ENCODE measurements at regions not wholly inside any gene's neighbourhood (a gene's known extent, or its start where the extent isn't known, plus 50 kb on each side); places are given as distances from the start of the nearest gene placed in this dataset.

GRCh38 chr5:25881318-25882036 is 1156.9 kb downstream of the CDH9 start:
- no peaks in the 10 kb centered on the region for H3K36me3 Mint-ChIP-seq (ENCODE audit: low read depth)
- H3K27ac Mint-ChIP-seq = no peak overlapping the region
- H3K27me3 Mint-ChIP-seq (ENCODE audit: low read depth) = no peaks in the 10 kb centered on the region
- no peaks in the 10 kb centered on the region for H3K4me1 Mint-ChIP-seq (ENCODE audit: low read depth)
- intact Hi-C loops (cut with micrococcal nuclease) = no loop called here
- CTCF ChIA-PET = no interaction called here
- peaks cover 16% of the 10 kb centered on the region for H3K9me3 Mint-ChIP-seq
- DNase-seq = no peak
- no peak overlapping the region for H3K4me3 Mint-ChIP-seq

- H3K9me3 Mint-ChIP-seq = peaks cover 16% of the 10 kb centered on the region
- H3K4me1 Mint-ChIP-seq (ENCODE audit: low read depth) = no peaks in the 10 kb centered on the region
- no peak overlapping the region for H3K27ac Mint-ChIP-seq
- H3K36me3 Mint-ChIP-seq (ENCODE audit: low read depth) = no peaks in the 10 kb centered on the region
- intact Hi-C loops (cut with micrococcal nuclease) = no loop called here
- no peaks in the 10 kb centered on the region for H3K27me3 Mint-ChIP-seq (ENCODE audit: low read depth)
- no peak overlapping the region for H3K4me3 Mint-ChIP-seq
- DNase-seq = no peak
- CTCF ChIA-PET = interaction anchor here (0.5 kb wide), 1 partner anchor 198 kb away, joined by 3 read pairs; no protein-coding TSS in a partner anchor
These were observed 1174.6 kb downstream of the CDH9 start for GRCh38 chr5:25863811-25864210.

GRCh38 chr5:25862276-25862675 is 1176.1 kb downstream of the CDH9 start:
- Mint-ChIP-seq H3K36me3 (ENCODE audit: low read depth) (no peaks in the 10 kb centered on the region), H3K4me1 (ENCODE audit: low read depth) (no peaks in the 10 kb centered on the region), H3K27ac (no peak overlapping the region), H3K27me3 (ENCODE audit: low read depth) (no peaks in the 10 kb centered on the region), H3K4me3 (no peak overlapping the region), H3K9me3 (peaks cover 16% of the 10 kb centered on the region)
- CTCF ChIA-PET = no interaction called here
- intact Hi-C loops (cut with micrococcal nuclease) = no loop called here
- peak; percentile 6 for DNase-seq

GRCh38 chr5:25858019-25858418 is 1180.4 kb downstream of the CDH9 start:
- Mint-ChIP-seq H3K27me3 (ENCODE audit: low read depth) (no peaks in the 10 kb centered on the region), H3K4me3 (no peak overlapping the region), H3K27ac (no peak overlapping the region), H3K36me3 (ENCODE audit: low read depth) (no peaks in the 10 kb centered on the region), H3K4me1 (ENCODE audit: low read depth) (no peaks in the 10 kb centered on the region), H3K9me3 (peaks cover 17% of the 10 kb centered on the region)
- CTCF ChIA-PET = no interaction called here
- intact Hi-C loops (cut with micrococcal nuclease) = no loop called here
- DNase-seq = no peak

- intact Hi-C loops (cut with micrococcal nuclease) = no loop called here
- no peaks in the 10 kb centered on the region for H3K36me3 Mint-ChIP-seq (ENCODE audit: low read depth)
- H3K4me1 Mint-ChIP-seq (ENCODE audit: low read depth) = no peaks in the 10 kb centered on the region
- H3K27me3 Mint-ChIP-seq (ENCODE audit: low read depth) = no peaks in the 10 kb centered on the region
- H3K4me3 Mint-ChIP-seq = no peak overlapping the region
- H3K27ac Mint-ChIP-seq = no peak overlapping the region
- DNase-seq = no peak
- CTCF ChIA-PET = no interaction called here
- H3K9me3 Mint-ChIP-seq = peaks cover 9% of the 10 kb centered on the region
These were observed 1187.1 kb downstream of the CDH9 start for GRCh38 chr5:25851301-25851700.

- intact Hi-C loops (cut with micrococcal nuclease) = no loop called here
- CTCF ChIA-PET = interaction anchor here (0.6 kb wide), 1 partner anchor 656 kb away, joined by 4 read pairs; no protein-coding TSS in a partner anchor
- Mint-ChIP-seq H3K36me3 (ENCODE audit: low read depth) (no peaks in the 10 kb centered on the region), H3K27me3 (ENCODE audit: low read depth) (no peaks in the 10 kb centered on the region), H3K4me1 (ENCODE audit: low read depth) (no peaks in the 10 kb centered on the region), H3K4me3 (no peak overlapping the region), H3K27ac (no peak overlapping the region), H3K9me3 (peaks cover 8% of the 10 kb centered on the region)
- no peak for DNase-seq
These were observed 1187.8 kb downstream of the CDH9 start for GRCh38 chr5:25850581-25850980.

GRCh38 chr5:25849270-25849669 is 1189.1 kb downstream of the CDH9 start:
- no peaks in the 10 kb centered on the region for H3K36me3 Mint-ChIP-seq (ENCODE audit: low read depth)
- intact Hi-C loops (cut with micrococcal nuclease) = no loop called here

GRCh38 chr5:25823330-25823873 is 1178.6 kb upstream of the CDH10 start:
- Mint-ChIP-seq H3K36me3 (ENCODE audit: low read depth) (no peaks in the 10 kb centered on the region), H3K27ac (no peak overlapping the region), H3K27me3 (ENCODE audit: low read depth) (no peaks in the 10 kb centered on the region), H3K9me3 (peaks cover 5% of the 10 kb centered on the region), H3K4me3 (no peak overlapping the region), H3K4me1 (ENCODE audit: low read depth) (no peaks in the 10 kb centered on the region)
- no peak for DNase-seq
- intact Hi-C loops (cut with micrococcal nuclease) = no loop called here
- CTCF ChIA-PET = no interaction called here

More at GRCh38 chr5:25849270-25849669, 1189.1 kb downstream of the CDH9 start:
- CTCF ChIA-PET = no interaction called here
- DNase-seq = no peak
- H3K4me3 Mint-ChIP-seq = no peak overlapping the region
- peaks cover 8% of the 10 kb centered on the region for H3K9me3 Mint-ChIP-seq
- no peaks in the 10 kb centered on the region for H3K4me1 Mint-ChIP-seq (ENCODE audit: low read depth)
- no peaks in the 10 kb centered on the region for H3K27me3 Mint-ChIP-seq (ENCODE audit: low read depth)
- no peak overlapping the region for H3K27ac Mint-ChIP-seq

Measured in activated naive CD4-positive, alpha-beta T cell treated with anti-CD3 and anti-CD28 coated beads for 36 hours (primary cell).